ENCODE measurements at regions not wholly inside any gene's neighbourhood (a gene's known extent, or its start where the extent isn't known, plus 50 kb on each side); places are given as distances from the start of the nearest gene placed in this dataset.

GRCh38 chr18:64850791-64851190 lies 701.9 kb upstream of the LINC00305 start:
- TF ChIP-seq, protein P1, sequence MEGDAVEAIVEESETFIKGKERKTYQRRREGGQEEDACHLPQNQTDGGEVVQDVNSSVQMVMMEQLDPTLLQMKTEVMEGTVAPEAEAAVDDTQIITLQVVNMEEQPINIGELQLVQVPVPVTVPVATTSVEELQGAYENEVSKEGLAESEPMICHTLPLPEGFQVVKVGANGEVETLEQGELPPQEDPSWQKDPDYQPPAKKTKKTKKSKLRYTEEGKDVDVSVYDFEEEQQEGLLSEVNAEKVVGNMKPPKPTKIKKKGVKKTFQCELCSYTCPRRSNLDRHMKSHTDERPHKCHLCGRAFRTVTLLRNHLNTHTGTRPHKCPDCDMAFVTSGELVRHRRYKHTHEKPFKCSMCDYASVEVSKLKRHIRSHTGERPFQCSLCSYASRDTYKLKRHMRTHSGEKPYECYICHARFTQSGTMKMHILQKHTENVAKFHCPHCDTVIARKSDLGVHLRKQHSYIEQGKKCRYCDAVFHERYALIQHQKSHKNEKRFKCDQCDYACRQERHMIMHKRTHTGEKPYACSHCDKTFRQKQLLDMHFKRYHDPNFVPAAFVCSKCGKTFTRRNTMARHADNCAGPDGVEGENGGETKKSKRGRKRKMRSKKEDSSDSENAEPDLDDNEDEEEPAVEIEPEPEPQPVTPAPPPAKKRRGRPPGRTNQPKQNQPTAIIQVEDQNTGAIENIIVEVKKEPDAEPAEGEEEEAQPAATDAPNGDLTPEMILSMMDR (IDR thresholded peaks at IDR 0.05) = no peak
- no peak for TF ChIP-seq POLR2A (IDR thresholded peaks at IDR 0.05)
- Histone ChIP-seq H3K4me1 (no peaks in the 10 kb centered on the region), H3K27ac (no peak overlapping the region), H3K36me3 (no peaks in the 10 kb centered on the region), H3K9me3 (no peaks in the 10 kb centered on the region), H3K4me3 (no peak overlapping the region), H3K27me3 (no peaks in the 10 kb centered on the region)
- DNase-seq = no peak

- Histone ChIP-seq H3K27ac (no peak overlapping the region), H3K4me1 (no peaks in the 10 kb centered on the region), H3K36me3 (no peaks in the 10 kb centered on the region), H3K9me3 (no peaks in the 10 kb centered on the region), H3K27me3 (no peaks in the 10 kb centered on the region), H3K4me3 (no peak overlapping the region)
- TF ChIP-seq, protein P1 (IDR thresholded peaks at IDR 0.05) = no peak
- TF ChIP-seq POLR2A (IDR thresholded peaks at IDR 0.05) = no peak
- no peak for DNase-seq
Measured at GRCh38 chr18:64840911-64841701, 692.2 kb upstream of the LINC00305 start.

DNA sequence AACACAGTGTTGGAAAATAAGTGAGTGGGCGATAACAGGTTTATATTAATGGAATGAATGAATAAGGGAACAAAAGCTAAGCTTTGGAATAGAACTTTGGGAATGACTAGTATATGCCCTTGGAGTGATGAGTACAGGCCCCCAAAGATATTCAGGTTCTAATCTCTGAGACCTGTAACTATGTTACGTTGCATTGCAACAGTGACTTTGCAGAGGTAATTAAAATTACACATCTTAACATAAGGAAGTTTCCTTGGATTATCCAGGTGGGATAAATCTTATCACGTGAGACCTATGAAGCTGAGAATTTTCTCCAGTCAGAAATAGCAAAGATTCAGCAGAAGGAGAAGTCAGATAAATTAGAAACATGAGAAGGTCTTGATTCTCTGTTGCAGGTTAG lies 661.5 kb upstream of the LINC00305 start:
- DNase-seq = no peak
- TF ChIP-seq POLR2A (IDR thresholded peaks at IDR 0.05) = no peak
- TF ChIP-seq, protein P1 (IDR thresholded peaks at IDR 0.05) = no peak
- Histone ChIP-seq H3K4me3 (no peak overlapping the region), H3K27ac (no peak overlapping the region), H3K9me3 (no peaks in the 10 kb centered on the region), H3K36me3 (no peaks in the 10 kb centered on the region), H3K27me3 (no peaks in the 10 kb centered on the region), H3K4me1 (no peaks in the 10 kb centered on the region)

GRCh38 chr18:64809801-64810200 lies 660.9 kb upstream of the LINC00305 start:
- Histone ChIP-seq H3K4me1 (no peaks in the 10 kb centered on the region), H3K4me3 (no peak overlapping the region), H3K9me3 (no peaks in the 10 kb centered on the region), H3K27me3 (no peaks in the 10 kb centered on the region), H3K27ac (no peak overlapping the region), H3K36me3 (no peaks in the 10 kb centered on the region)
- DNase-seq = no peak
- TF ChIP-seq, protein P1 (IDR thresholded peaks at IDR 0.05) = no peak
- TF ChIP-seq POLR2A (IDR thresholded peaks at IDR 0.05) = no peak

DNA sequence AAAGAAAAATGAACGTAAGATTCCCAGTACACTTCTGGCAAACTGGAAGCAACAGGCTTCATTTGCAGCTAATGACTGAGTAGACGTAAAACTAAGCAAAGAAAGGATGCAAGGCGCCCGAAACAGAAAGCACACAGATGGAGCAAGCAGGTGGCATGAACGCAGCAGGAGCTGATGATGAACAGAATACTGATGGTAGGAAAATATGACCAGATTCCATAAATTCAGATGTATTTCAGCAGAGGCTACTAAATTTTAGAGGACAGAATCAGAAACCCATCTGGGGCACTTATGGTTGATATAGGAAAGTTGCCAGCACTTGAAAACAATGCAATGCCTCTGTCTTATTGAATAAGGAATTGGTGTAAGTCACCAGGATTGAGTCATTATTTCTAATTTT lies 658.7 kb upstream of the LINC00305 start:
- Histone ChIP-seq H3K4me3 (no peak overlapping the region), H3K27ac (no peak overlapping the region), H3K9me3 (no peaks in the 10 kb centered on the region), H3K4me1 (no peaks in the 10 kb centered on the region), H3K27me3 (no peaks in the 10 kb centered on the region), H3K36me3 (no peaks in the 10 kb centered on the region)
- TF ChIP-seq, protein P1 (IDR thresholded peaks at IDR 0.05) = no peak
- TF ChIP-seq POLR2A (IDR thresholded peaks at IDR 0.05) = no peak
- no peak for DNase-seq

Data from Peyer's patch (tissue), 4 donors.